ENCODE measurements at regions not wholly inside any gene's neighbourhood (a gene's known extent, or its start where the extent isn't known, plus 50 kb on each side); places are given as distances from the start of the nearest gene placed in this dataset.

- TF ChIP-seq, protein P1, sequence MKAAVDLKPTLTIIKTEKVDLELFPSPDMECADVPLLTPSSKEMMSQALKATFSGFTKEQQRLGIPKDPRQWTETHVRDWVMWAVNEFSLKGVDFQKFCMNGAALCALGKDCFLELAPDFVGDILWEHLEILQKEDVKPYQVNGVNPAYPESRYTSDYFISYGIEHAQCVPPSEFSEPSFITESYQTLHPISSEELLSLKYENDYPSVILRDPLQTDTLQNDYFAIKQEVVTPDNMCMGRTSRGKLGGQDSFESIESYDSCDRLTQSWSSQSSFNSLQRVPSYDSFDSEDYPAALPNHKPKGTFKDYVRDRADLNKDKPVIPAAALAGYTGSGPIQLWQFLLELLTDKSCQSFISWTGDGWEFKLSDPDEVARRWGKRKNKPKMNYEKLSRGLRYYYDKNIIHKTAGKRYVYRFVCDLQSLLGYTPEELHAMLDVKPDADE (IDR thresholded peaks at IDR 0.05), result no peak
- TF ChIP-seq CREB1 (CRISPR knock-in tag; IDR thresholded peaks at IDR 0.05; ENCODE audit: low read depth), result no peak
These were observed 266.8 kb upstream of the PARD3B start (continued) for GRCh38 chr2:204278454-204278853.

GRCh38 chr2:204279819-204280218, 265.5 kb upstream of the PARD3B start:
- peaks cover 6% of the 10 kb centered on the region for H3K27me3 Mint-ChIP-seq (ENCODE audit: insufficient read depth, low read depth, poor library complexity)
- no peak overlapping the region for H3K4me2 ChIP-seq
- H3K4me1 ChIP-seq (ENCODE audit: insufficient read depth), result peaks cover 32% of the 10 kb centered on the region
- no peaks in the 10 kb centered on the region for H3K79me2 ChIP-seq (replicated peaks; ENCODE audit: insufficient read depth)
- no peak for ATAC-seq
- H3K9me3 Mint-ChIP-seq, result no peaks in the 10 kb centered on the region
- peaks cover 6% of the 10 kb centered on the region; the same call in 1 of the 2 replicates for H3F3A ChIP-seq (replicated peaks; ENCODE audit: low read depth)
- H3K4me3 ChIP-seq, result no peak overlapping the region
- no peak for TF ChIP-seq ZNF114 (CRISPR knock-in tag; IDR thresholded peaks at IDR 0.05)
- TF ChIP-seq, protein P2, sequence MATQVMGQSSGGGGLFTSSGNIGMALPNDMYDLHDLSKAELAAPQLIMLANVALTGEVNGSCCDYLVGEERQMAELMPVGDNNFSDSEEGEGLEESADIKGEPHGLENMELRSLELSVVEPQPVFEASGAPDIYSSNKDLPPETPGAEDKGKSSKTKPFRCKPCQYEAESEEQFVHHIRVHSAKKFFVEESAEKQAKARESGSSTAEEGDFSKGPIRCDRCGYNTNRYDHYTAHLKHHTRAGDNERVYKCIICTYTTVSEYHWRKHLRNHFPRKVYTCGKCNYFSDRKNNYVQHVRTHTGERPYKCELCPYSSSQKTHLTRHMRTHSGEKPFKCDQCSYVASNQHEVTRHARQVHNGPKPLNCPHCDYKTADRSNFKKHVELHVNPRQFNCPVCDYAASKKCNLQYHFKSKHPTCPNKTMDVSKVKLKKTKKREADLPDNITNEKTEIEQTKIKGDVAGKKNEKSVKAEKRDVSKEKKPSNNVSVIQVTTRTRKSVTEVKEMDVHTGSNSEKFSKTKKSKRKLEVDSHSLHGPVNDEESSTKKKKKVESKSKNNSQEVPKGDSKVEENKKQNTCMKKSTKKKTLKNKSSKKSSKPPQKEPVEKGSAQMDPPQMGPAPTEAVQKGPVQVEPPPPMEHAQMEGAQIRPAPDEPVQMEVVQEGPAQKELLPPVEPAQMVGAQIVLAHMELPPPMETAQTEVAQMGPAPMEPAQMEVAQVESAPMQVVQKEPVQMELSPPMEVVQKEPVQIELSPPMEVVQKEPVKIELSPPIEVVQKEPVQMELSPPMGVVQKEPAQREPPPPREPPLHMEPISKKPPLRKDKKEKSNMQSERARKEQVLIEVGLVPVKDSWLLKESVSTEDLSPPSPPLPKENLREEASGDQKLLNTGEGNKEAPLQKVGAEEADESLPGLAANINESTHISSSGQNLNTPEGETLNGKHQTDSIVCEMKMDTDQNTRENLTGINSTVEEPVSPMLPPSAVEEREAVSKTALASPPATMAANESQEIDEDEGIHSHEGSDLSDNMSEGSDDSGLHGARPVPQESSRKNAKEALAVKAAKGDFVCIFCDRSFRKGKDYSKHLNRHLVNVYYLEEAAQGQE (IDR thresholded peaks at IDR 0.05; ENCODE audit: unreplicated experiment), result no peak
- peaks cover 34% of the 10 kb centered on the region for H3K9me2 ChIP-seq (ENCODE audit: insufficient read depth)
- H3K4me1 Mint-ChIP-seq, result peaks cover 51% of the 10 kb centered on the region
- no peaks in the 10 kb centered on the region for H3K36me3 ChIP-seq (ENCODE audit: insufficient read depth)
- H3K27me3 ChIP-seq (ENCODE audit: insufficient read depth), result no peaks in the 10 kb centered on the region
- no peaks in the 10 kb centered on the region for H4K20me1 ChIP-seq (replicated peaks; ENCODE audit: insufficient read depth)
- no peak for DNase-seq (ENCODE audit: low spot score)
- no peak overlapping the region for H3K27ac ChIP-seq (ENCODE audit: low read depth)
- H3K36me3 Mint-ChIP-seq (ENCODE audit: low read depth), result no peaks in the 10 kb centered on the region
- no peak overlapping the region for H3K4me3 Mint-ChIP-seq
- H2AFZ ChIP-seq, result no peak overlapping the region
- H3K27ac Mint-ChIP-seq, result no peak overlapping the region

DNA sequence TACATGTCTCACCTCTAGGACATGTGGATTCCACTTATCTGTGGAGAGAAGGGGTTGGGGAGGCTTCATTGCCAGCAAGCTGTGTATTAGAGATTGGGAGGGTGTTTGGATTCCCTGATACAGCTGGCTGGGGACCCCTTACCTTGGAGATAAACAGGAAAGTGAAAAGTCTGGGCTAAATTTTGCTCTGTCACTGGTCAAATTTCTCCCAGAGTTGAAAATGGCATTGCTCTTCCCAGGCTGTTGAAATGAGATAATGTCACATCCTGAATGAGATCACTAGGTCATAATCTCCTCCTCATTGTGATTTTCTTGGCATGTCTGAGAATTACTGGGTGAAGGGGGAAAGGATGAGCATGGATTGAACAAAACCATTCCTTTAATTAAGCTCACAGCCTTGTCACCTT, 265.0 kb upstream of the PARD3B start:
- no peak for TF ChIP-seq ZNF331 (CRISPR knock-in tag; IDR thresholded peaks at IDR 0.05; ENCODE audit: low read depth)
- TF ChIP-seq CTCF (conservative IDR thresholded peaks at IDR 0.05; ENCODE audit: low read depth in 2 of 2), result no peak
- TF ChIP-seq CREB1 (CRISPR knock-in tag; IDR thresholded peaks at IDR 0.05; ENCODE audit: low read depth), result no peak
- TF ChIP-seq EZH2phosphoT487 (IDR thresholded peaks at IDR 0.05; ENCODE audit: unreplicated experiment), result no peak
- no peak for TF ChIP-seq JUNB (IDR thresholded peaks at IDR 0.05; ENCODE audit: unreplicated experiment)
- TF ChIP-seq ZNF114 (CRISPR knock-in tag; IDR thresholded peaks at IDR 0.05), result no peak
- no peak for TF ChIP-seq POLR2AphosphoS5 (IDR thresholded peaks at IDR 0.05; ENCODE audit: low read depth)
- TF ChIP-seq, protein P1 (IDR thresholded peaks at IDR 0.05), result no peak
- no peak for TF ChIP-seq EZH2 (IDR thresholded peaks at IDR 0.05; ENCODE audit: low read depth, unreplicated experiment)
- no peak for TF ChIP-seq NANOG (IDR thresholded peaks at IDR 0.05; ENCODE audit: borderline replicate concordance)
- H3K9me3 Mint-ChIP-seq, result no peaks in the 10 kb centered on the region
- Histone ChIP-seq H3K4me3 (no peak overlapping the region), H3K79me2 (replicated peaks; ENCODE audit: insufficient read depth) (no peaks in the 10 kb centered on the region), H3K27me3 (ENCODE audit: insufficient read depth) (no peaks in the 10 kb centered on the region), H3K36me3 (ENCODE audit: insufficient read depth) (no peaks in the 10 kb centered on the region), H3F3A (replicated peaks; ENCODE audit: low read depth) (peaks cover 6% of the 10 kb centered on the region; the same call in 1 of the 2 replicates), H3K4me2 (no peak overlapping the region), H3K27ac (ENCODE audit: low read depth) (no peak overlapping the region), H2AFZ (no peak overlapping the region), H3K9me2 (ENCODE audit: insufficient read depth) (peaks cover 34% of the 10 kb centered on the region), H4K20me1 (replicated peaks; ENCODE audit: insufficient read depth) (no peaks in the 10 kb centered on the region), H3K4me1 (ENCODE audit: insufficient read depth) (peaks cover 30% of the 10 kb centered on the region)
- H3K27ac Mint-ChIP-seq, result no peak overlapping the region
- H3K4me1 Mint-ChIP-seq, result peaks cover 47% of the 10 kb centered on the region
- DNase-seq (ENCODE audit: low spot score) (no peak), ATAC-seq (no peak)
- H3K4me3 Mint-ChIP-seq, result no peak overlapping the region
- peaks cover 9% of the 10 kb centered on the region for H3K27me3 Mint-ChIP-seq (ENCODE audit: insufficient read depth, low read depth, poor library complexity)
- no peaks in the 10 kb centered on the region for H3K36me3 Mint-ChIP-seq (ENCODE audit: low read depth)

Measured in GM23338 (cell line).